A549 (cell line): ENCODE measurements at regions not wholly inside any gene's neighbourhood (a gene's known extent, or its start where the extent isn't known, plus 50 kb on each side); places are given as distances from the start of the nearest gene placed in this dataset.
"Not testable (repeated sequence)": the region's sequence is repeated elsewhere in the genome, so short reads cannot be mapped to it uniquely, and the experiment has no call there.

Source experiments
- ATAC-seq, 2 experiments: fragments of 200-7000 bp in 1 of 2; fragments of >200 bp in 1 of 2; cut with Nextera tagmentation in 1 of 2; cut with Tn5 transposase in 1 of 2; 3 replicates each; pipeline versions ENCODE4 v1.8.0 to v1.9.1; 2018 to 2020; ENCODE audit warnings: mild to moderate bottlenecking in 1 of 2, moderate library complexity in 1 of 2
- CTCF ChIA-PET: fragments of 300-600 bp; sonication (Branson Sonifier 250); formaldehyde crosslinking; extraction: SDS; loops from one replicate; lab custom pipeline; 2021; ENCODE audit warnings: antibody characterized with exemption, inconsistent platforms; lab: Yijun Ruan, JAX
- POLR2A ChIA-PET: fragments of 350-600 bp; formaldehyde crosslinking; extraction: SDS; loops from one replicate; lab custom pipeline; 2021; ENCODE audit warnings: antibody characterized with exemption, inconsistent platforms; lab: Yijun Ruan, JAX
- DNase-seq, 2 experiments: peaks; one replicate each; pipeline versions ENCODE4 v3.0.0 to v3.0.0-alpha.2; 2011 to 2016; ENCODE audit warnings: low read depth in 1 of 2, low spot score in 1 of 2
- FAIRE-seq: peaks from 2 replicates; lab custom pipeline; 2011; peaks lifted over from hg19 to GRCh38; lab: Jason Lieb, UNC
- H3K27ac ChIP-seq, 2 experiments: fragments of >200 bp; sonication (Bioruptor Twin); formaldehyde crosslinking; 3 replicates each; pipeline ENCODE4 v1.5.1; 2016 to 2017
- H3K4me1 ChIP-seq: fragments of >200 bp; sonication (Bioruptor Twin); formaldehyde crosslinking; 3 replicates; pipeline ENCODE4 v1.6.1; 2016
- H3K4me2 ChIP-seq: fragments of >200 bp; sonication (Bioruptor Twin); formaldehyde crosslinking; 3 replicates; pipeline ENCODE4 v1.6.1; 2016
- H3K4me3 ChIP-seq: fragments of >200 bp; sonication (Bioruptor Twin); formaldehyde crosslinking; 3 replicates; pipeline ENCODE4 v1.5.1; 2016
- H3K9me3 ChIP-seq: fragments of >200 bp; sonication (Bioruptor Twin); formaldehyde crosslinking; 3 replicates; pipeline ENCODE4 v1.6.1; 2016
- CBX8 ChIP-seq: fragments of 200-600 bp; sonication (generic); IDR thresholded peaks from 2 replicates; pipeline ENCODE4 v1.6.1; 2016
- EP300 ChIP-seq, 2 experiments: fragments of >200 bp; sonication (Bioruptor Twin); formaldehyde crosslinking; IDR thresholded peaks; 2 replicates in 1 of 2; 3 replicates in 1 of 2; pipeline ENCODE4 v1.6.1; 2016 to 2017
- FOSL2 ChIP-seq, 2 experiments: fragments of 450-650 bp in 1 of 2; fragments of >200 bp in 1 of 2; sonication (Bioruptor Twin) in 1 of 2; formaldehyde crosslinking; IDR thresholded peaks; 2 replicates each; pipeline versions ENCODE4 v1.5.0 to v1.6.1; 2016 to 2020; ENCODE audit warnings: mild to moderate bottlenecking in 1 of 2, moderate library complexity in 1 of 2
- GATA3 ChIP-seq: IDR thresholded peaks from 2 replicates; pipeline ENCODE4 v1.6.1; 2012; ENCODE audit warnings: borderline replicate concordance
- HDAC2 ChIP-seq: fragments of 200-600 bp; sonication (generic); IDR thresholded peaks from 2 replicates; pipeline ENCODE4 v1.6.1; 2016
- HOXA7 ChIP-seq: fragments of 250-450 bp; sonication (Bioruptor Pico); IDR thresholded peaks from 2 replicates; pipeline ENCODE4 v1.5.0; 2020; ENCODE audit warnings: mild to moderate bottlenecking, moderate library complexity
- JUN ChIP-seq, 2 experiments: fragments of >200 bp; sonication (Bioruptor Twin); formaldehyde crosslinking; IDR thresholded peaks; 2 replicates in 1 of 2; 3 replicates in 1 of 2; pipeline ENCODE4 v1.6.1; 2016 to 2017
- JUNB ChIP-seq: fragments of >200 bp; sonication (Bioruptor Twin); formaldehyde crosslinking; IDR thresholded peaks from 2 replicates; pipeline ENCODE4 v1.6.1; 2016
- MAFK ChIP-seq: fragments of 450-650 bp; IDR thresholded peaks from 2 replicates; pipeline ENCODE4 v1.6.1; 2014; ENCODE audit not compliant: partially characterized antibody
- MAX ChIP-seq: IDR thresholded peaks from 2 replicates; pipeline ENCODE4 v1.6.1; 2012
- MAZ ChIP-seq: fragments of 150-350 bp; IDR thresholded peaks from 2 replicates; pipeline ENCODE4 v1.6.1; 2014; ENCODE audit warnings: antibody characterized with exemption, low read depth, low read length, borderline replicate concordance
- MYC ChIP-seq: IDR thresholded peaks from 2 replicates; pipeline ENCODE4 v1.6.1; 2012; ENCODE audit warnings: mild to moderate bottlenecking, inconsistent platforms, low read length, improper control_type of control experiment, borderline replicate concordance
- PHF8 ChIP-seq: fragments of 200-600 bp; sonication (generic); IDR thresholded peaks from 2 replicates; pipeline ENCODE4 v1.6.1; 2016; ENCODE audit warnings: low read depth, mild to moderate bottlenecking, antibody characterized with exemption, moderate library complexity, borderline replicate concordance
- POLR2A ChIP-seq: IDR thresholded peaks from 2 replicates; pipeline ENCODE4 v1.6.1; 2012; ENCODE audit warnings: mild to moderate bottlenecking, low read length
- RAD21 ChIP-seq, 2 experiments: fragments of >200 bp in 1 of 2; sonication (Bioruptor Twin) in 1 of 2; formaldehyde crosslinking in 1 of 2; IDR thresholded peaks in 1 of 2; conservative IDR thresholded peaks in 1 of 2; 2 replicates in 1 of 2; 3 replicates in 1 of 2; pipeline ENCODE4 v1.6.1; 2012 to 2018; ENCODE audit warnings: inconsistent platforms in 1 of 2
- RCOR1 ChIP-seq: fragments of 150-350 bp; IDR thresholded peaks from 2 replicates; pipeline ENCODE4 v1.6.1; 2014; ENCODE audit warnings: antibody characterized with exemption, low read length, low read depth
- RFX5 ChIP-seq: fragments of 450-650 bp; IDR thresholded peaks from 2 replicates; pipeline ENCODE4 v1.7.1; 2014; ENCODE audit warnings: antibody characterized with exemption, mild to moderate bottlenecking, moderate library complexity
- SMC3 ChIP-seq: fragments of >200 bp; sonication (Bioruptor Twin); formaldehyde crosslinking; IDR thresholded peaks from 3 replicates; pipeline ENCODE4 v1.6.1; 2018; ENCODE audit warnings: inconsistent platforms
- SREBF2 ChIP-seq: fragments of 450-650 bp; IDR thresholded peaks from 2 replicates; pipeline ENCODE4 v1.6.1; 2014; ENCODE audit warnings: mild to moderate bottlenecking, moderate library complexity
- TFCP2L1 ChIP-seq: fragments of 250-450 bp; sonication (Bioruptor Pico); IDR thresholded peaks from 2 replicates; pipeline ENCODE4 v1.5.0; 2021; ENCODE audit warnings: mild to moderate bottlenecking
- USF2 ChIP-seq: fragments of 450-650 bp; IDR thresholded peaks from 2 replicates; pipeline ENCODE4 v1.6.1; 2014; ENCODE audit warnings: antibody characterized with exemption
- ZC3H11A ChIP-seq: fragments of 450-650 bp; IDR thresholded peaks from 2 replicates; pipeline ENCODE4 v1.6.1; 2014; ENCODE audit warnings: antibody characterized with exemption, mild to moderate bottlenecking
- ZFP36 ChIP-seq: fragments of 450-650 bp; IDR thresholded peaks from 2 replicates; pipeline ENCODE4 v1.6.1; 2014; ENCODE audit warnings: borderline replicate concordance; ENCODE audit not compliant: partially characterized antibody
- ZSCAN20 ChIP-seq: fragments of 250-450 bp; sonication (Bioruptor Pico); IDR thresholded peaks from 2 replicates; pipeline ENCODE4 v1.8.0; 2022; ENCODE audit warnings: mild to moderate bottlenecking, moderate library complexity
- WGBS: methylation state at CpG from one replicate; pipeline ENCODE4 v1.1.6; 2017; ENCODE audit errors: missing lambda C conversion rate; 5-methylcytosine and 5-hydroxymethylcytosine counted together
- TF ChIP-seq, protein P1 (sequence below): fragments of >200 bp; sonication (Bioruptor Twin); formaldehyde crosslinking; IDR thresholded peaks from 3 replicates; pipeline ENCODE4 v1.5.1; 2016

DNA sequence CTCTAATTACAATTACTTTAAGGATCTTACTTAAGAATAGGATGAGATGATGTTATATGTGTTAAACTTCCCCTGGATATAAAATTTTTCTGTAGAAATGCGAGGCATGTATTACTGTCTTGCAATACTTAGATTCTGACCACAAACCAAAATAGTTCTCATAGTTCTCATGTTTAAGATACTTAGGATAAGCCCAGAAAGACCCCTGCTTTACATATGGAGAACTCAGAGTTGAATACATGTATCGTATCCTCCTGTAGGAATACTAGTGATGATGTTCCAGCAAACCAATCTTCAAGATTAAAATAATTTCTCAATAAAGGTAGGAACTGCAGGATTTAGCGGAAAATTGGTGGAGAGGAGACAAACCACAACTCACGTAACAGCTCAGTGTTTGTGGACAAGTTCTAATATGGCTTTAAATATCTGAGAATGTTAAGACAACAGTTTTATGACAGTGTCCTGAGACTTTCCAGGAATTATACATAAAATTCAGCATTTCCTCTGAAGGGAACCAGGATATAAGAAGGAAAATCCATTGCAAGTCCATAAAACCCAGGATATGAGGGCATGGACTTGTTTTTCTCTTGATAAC, 114.7 kb upstream of the CRY1 start:
- no peak for DNase-seq
- Histone ChIP-seq H3K27ac (no peak overlapping the region), H3K4me3 (no peak overlapping the region)
- TF ChIP-seq HDAC2, result no peak
- TF ChIP-seq, protein P1, sequence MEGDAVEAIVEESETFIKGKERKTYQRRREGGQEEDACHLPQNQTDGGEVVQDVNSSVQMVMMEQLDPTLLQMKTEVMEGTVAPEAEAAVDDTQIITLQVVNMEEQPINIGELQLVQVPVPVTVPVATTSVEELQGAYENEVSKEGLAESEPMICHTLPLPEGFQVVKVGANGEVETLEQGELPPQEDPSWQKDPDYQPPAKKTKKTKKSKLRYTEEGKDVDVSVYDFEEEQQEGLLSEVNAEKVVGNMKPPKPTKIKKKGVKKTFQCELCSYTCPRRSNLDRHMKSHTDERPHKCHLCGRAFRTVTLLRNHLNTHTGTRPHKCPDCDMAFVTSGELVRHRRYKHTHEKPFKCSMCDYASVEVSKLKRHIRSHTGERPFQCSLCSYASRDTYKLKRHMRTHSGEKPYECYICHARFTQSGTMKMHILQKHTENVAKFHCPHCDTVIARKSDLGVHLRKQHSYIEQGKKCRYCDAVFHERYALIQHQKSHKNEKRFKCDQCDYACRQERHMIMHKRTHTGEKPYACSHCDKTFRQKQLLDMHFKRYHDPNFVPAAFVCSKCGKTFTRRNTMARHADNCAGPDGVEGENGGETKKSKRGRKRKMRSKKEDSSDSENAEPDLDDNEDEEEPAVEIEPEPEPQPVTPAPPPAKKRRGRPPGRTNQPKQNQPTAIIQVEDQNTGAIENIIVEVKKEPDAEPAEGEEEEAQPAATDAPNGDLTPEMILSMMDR, result no peak
- no peak for TF ChIP-seq SMC3
- TF ChIP-seq USF2, result no peak
- TF ChIP-seq EP300 (IDR thresholded peaks at IDR 0.05), result no peak
- TF ChIP-seq MAZ, result no peak
- TF ChIP-seq GATA3, result no peak
- no peak for TF ChIP-seq RCOR1
- TF ChIP-seq CBX8, result no peak
- TF ChIP-seq ZSCAN20 (CRISPR knock-in tag), result no peak
- TF ChIP-seq TFCP2L1, result no peak
- TF ChIP-seq SREBF2, result no peak
- TF ChIP-seq HOXA7 (CRISPR knock-in tag), result no peak
- TF ChIP-seq ZC3H11A, result no peak
- no peak for TF ChIP-seq POLR2A
- TF ChIP-seq MYC, result no peak
- TF ChIP-seq ZFP36, result no peak
- no peak for TF ChIP-seq MAX
- no peak for TF ChIP-seq PHF8
- TF ChIP-seq, all 56 proteins: peak for 0
- no peak overlapping the region for H3K4me2 ChIP-seq
- no peak for ATAC-seq
- H3K4me1 ChIP-seq, result no peaks in the 10 kb centered on the region
- no peak for FAIRE-seq
- H3K9me3 ChIP-seq, result 0 out of 3 replicates have a peak, but pooled peaks cover 3% of the 10 kb centered on the region
- ChIA-PET CTCF (no interaction called here), POLR2A (no interaction called here)
- 78% methylated on average over 4 of the region's 4 CpGs for WGBS

DNA sequence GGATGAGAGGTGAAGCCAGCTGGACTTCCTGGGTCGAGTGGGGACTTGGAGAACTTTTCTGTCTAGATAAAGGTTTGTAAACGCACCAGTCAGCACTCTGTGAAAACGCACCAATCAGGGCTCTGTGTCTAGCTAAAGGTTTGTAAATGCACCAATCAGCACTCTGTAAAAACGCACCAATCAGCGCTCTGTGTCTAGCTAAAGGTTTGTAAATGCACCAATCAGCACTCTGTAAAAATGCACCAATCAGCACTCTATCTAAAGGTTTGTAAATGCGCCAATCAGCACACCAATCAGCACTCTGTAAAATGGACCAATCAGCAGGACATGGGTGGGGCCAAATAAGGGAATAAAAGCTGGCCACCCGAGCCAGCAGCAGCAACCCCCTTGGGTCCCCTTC, 116.4 kb upstream of the CRY1 start:
- TF ChIP-seq MAFK, result peak; percentile 68
- ATAC-seq, H3K9me3 ChIP-seq, DNase-seq, H3K4me2 ChIP-seq, H3K27ac ChIP-seq, FAIRE-seq, POLR2A ChIA-PET, H3K4me1 ChIP-seq, H3K4me3 ChIP-seq: not testable (repeated sequence)
- CTCF ChIA-PET, result interaction anchor here (0.8 to 1.3 kb wide), 2 partner anchors 13 to 22 kb away, joined by 3 read pairs; no protein-coding TSS in a partner anchor
- WGBS, result 65% methylated on average over 7 of the region's 7 CpGs

GRCh38 chr12:107214373-107214773, 121.0 kb upstream of the CRY1 start:
- Histone ChIP-seq H3K4me2 (peak overlapping the region; percentile 56), H3K27ac (peak overlapping the region; percentile 71 to 79), H3K4me1 (peaks cover 17% of the 10 kb centered on the region)
- ATAC-seq (peak; percentile 70 to 94; a peak in 5 of 6 replicates), DNase-seq (peak in 1 of 2 experiments; percentile 84)
- 0 out of 5 replicates have a peak, but pooled peaks of 1 of the 2 experiments have one; percentile 44 for TF ChIP-seq JUN (IDR thresholded peaks at IDR 0.05)
- FAIRE-seq; H3K9me3 ChIP-seq; H3K4me3 ChIP-seq; POLR2A ChIA-PET; TF ChIP-seq FOSL2 (IDR thresholded peaks at IDR 0.05): not testable (repeated sequence)
- peak; percentile 71 for TF ChIP-seq FOSL2 (CRISPR knock-in tag; IDR thresholded peaks at IDR 0.05)
- TF ChIP-seq RFX5, result peak; percentile 25; the same call in 1 of the 2 replicates
- peak; percentile 23; the same call in 1 of the 2 replicates for TF ChIP-seq MAX
- TF ChIP-seq RAD21 (conservative IDR thresholded peaks at IDR 0.05 in 1 of 2, IDR thresholded peaks at IDR 0.05 in 1 of 2), result 0 out of 5 replicates have a peak, but pooled peaks of 1 of the 2 experiments have one; percentile 7
- TF ChIP-seq JUNB, result peak; percentile 56
- 6% methylated on average over 3 of the region's 3 CpGs for WGBS
- CTCF ChIA-PET, result interaction anchor here (0.8 kb wide), 1 partner anchor 82 kb away, joined by 3 read pairs; no protein-coding TSS in a partner anchor

DNA sequence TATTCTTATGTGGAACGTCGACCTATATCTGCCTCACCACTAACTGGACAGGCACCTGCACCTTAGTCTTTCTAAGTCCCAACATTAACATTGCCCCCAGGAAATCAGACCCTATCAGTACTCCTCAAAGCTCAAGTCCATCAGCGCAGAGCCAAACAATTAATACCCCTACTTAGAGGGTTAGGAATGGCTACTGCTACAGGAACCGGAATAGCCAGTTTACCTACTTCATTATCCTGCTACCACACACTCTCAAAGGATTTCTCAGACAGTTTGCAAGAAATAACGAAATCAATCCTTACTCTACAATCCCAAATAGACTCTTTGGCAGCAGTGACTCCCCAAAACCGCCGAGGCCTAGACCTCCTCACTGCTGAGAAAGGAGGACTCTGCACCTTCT, 123.1 kb upstream of the CRY1 start:
- H3K4me3 ChIP-seq, POLR2A ChIA-PET, H3K27ac ChIP-seq, DNase-seq, FAIRE-seq, H3K9me3 ChIP-seq, H3K4me2 ChIP-seq, ATAC-seq: not testable (repeated sequence)
- peaks cover 17% of the 10 kb centered on the region for H3K4me1 ChIP-seq
- WGBS, result 77% methylated on average over 7 of the region's 7 CpGs
- CTCF ChIA-PET, result interaction anchor here (1.5 kb wide), 1 partner anchor 18 kb away, joined by 4 read pairs; no protein-coding TSS in a partner anchor
